ENCODE measurements at regions not wholly inside any gene's neighbourhood (a gene's known extent, or its start where the extent isn't known, plus 50 kb on each side); places are given as distances from the start of the nearest gene placed in this dataset.

DNA sequence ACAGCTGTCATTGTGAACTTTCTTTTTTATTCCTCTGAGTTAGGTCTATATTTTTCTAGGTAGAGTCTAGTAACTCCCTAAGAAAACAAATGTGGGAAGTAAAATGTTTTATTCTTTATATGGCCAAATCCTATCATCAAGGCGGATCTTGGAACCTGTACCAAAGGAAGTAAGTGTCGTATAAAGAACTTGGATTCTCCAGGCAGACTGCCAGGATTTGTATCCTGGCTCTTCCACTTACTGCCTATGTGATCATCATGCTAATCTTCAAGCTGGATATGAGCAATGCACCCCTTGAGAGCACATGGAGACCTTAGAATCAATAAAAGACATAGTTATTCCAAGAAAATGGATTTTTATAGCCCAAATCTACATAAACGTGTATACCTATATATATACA is 286.5 kb downstream of the PCDH17 start:
- DNase-seq: no peak

GRCh38 chr13:57918913-57919312 is 287.4 kb downstream of the PCDH17 start:
- DNase-seq: peak in 1 of 2 experiments; percentile 4

DNA sequence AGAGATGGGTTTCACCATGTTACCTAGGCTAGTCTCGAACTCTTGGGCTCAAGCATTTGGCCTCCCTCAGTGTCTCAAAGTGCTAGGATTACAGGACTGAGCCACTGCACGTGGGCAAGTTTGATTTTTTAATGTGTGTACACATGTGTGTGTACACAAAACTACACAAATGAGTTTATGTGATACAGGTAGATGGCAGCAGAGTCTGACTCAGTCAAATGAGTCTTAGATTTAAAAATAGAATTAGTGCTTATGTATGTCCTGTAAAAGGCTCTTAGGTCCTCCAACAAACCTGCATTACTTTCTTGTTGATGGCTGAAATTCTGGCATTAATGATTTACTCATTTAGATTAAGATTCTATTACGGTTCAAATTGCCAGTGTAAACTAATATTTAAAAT is 293.7 kb downstream of the PCDH17 start:
- DNase-seq: peak in 1 of 2 experiments; percentile 12

- no peak for DNase-seq
Observed at GRCh38 chr13:57925751-57926150, 294.2 kb downstream of the PCDH17 start.

- DNase-seq: no peak
Observed at GRCh38 chr13:57932061-57932460, 300.5 kb downstream of the PCDH17 start.

DNA sequence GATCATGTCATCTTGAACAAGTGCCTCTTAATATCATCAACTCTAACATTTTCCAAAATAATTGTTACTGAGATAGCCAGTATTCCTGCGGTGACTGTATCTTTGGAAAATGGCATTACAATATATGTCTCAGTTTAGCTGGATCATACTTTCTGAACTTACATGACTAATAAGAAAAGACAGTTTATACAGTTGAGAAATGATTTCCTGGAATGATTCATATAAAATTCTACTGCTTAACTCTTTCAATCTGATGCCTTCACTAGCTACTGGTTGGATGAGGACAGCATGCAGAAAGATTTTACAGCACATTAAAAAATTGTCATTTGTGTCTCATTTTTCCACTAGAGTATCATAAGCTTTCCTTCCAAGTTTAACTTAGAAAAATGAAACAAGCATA is 302.1 kb downstream of the PCDH17 start:
- no peak for DNase-seq

DNA sequence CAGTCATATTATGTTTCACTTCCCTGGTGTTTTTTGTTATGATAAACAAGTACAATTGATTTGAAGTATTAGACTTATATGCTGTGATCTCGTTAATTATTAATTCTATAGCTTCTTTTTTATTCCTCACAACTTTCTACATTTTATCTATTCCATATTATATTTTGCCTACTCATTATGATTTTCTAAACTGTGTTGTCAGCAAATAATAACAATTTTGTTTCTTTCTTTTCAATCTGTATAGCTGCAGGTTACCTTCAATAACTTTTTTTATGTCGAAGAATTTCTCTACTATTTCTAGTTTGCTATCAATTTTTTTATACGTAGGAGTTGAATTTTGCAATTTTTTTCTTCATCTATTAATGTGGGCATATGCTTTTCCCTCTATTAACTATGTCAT is 304.4 kb downstream of the PCDH17 start:
- DNase-seq: no peak

DNA sequence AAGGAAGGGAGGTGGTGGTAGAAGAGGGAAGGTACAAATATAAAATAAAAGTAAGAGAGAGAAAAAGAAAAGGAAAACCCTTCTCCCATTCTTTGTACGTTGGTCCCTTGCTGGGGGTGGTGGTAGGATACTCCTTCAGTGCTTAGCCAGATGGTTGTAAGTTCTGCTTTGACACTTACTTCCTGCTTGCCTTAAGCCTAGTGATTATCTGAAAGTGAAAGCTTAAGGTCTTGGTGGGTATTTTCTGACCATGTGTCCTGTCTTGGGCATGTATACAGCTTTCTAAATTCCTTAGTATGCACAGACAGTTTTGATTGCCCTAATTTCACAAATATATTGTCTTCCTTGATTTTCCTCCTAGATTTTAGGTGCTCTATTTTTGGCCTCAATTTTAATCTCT is 314.8 kb downstream of the PCDH17 start:
- DNase-seq: no peak

GRCh38 chr13:57948884-57949283 is 317.3 kb downstream of the PCDH17 start:
- no peak for DNase-seq

DNA sequence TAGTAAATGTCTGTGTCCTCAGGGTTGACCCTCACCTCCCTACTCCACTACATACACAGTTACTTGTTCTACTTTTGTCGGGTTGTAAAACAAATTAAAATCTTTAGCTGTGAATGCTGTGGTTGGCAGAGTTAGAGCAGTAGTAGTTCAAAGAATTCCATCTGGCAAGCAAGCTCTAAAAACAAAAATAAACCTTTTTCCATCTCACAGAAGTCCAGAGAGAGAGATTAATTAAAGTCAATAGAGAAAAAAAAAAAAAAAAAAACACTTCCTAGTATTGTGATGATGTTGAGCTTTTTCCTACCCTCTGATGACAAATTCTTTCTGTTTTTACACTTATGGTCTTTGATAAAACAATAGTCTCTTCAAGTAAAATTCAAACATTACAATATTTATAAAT is 338.4 kb downstream of the PCDH17 start:
- DNase-seq: no peak

DNA sequence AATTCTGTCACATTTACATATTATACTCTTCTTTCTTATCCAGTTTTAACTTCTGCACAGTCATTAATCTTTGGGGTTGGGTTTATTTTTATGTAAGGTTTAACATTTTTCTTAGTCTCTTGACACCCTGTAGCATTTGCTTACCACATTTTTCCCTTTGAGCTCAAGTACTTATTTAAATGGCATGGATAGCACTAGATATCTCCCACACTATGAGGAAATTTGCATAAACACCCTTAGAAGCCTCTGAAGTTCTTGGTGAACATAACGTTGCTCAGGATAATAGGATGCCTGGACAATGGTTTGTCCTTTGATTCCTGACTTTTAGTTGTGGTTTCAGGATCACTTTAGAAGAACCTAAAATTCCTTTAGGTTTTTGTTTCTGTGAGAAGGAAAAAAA is 338.9 kb downstream of the PCDH17 start:
- no peak for DNase-seq

- no peak for DNase-seq
Observed at GRCh38 chr13:57982782-57983181, 351.2 kb downstream of the PCDH17 start.

- DNase-seq: no peak
Observed at GRCh38 chr13:57988276-57988675, 356.7 kb downstream of the PCDH17 start.

DNA sequence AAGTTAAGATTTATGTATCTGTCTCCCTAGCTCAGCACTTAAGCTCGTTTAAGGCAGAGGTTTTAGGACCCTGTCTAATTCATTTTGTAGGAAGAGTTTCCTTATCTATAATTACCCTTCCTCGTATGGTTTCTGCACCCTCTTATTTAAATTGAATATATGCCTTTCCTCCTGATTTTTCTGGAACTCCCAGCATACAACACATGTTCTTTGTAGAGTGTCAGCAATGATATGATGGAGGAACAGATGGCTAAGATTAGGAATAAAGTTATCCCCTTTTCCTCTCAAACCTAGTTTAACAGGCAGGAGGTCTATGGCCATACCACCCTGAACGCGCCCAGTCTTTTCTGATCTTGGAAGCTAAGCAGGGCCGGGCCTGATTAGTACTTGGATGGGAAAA is 359.5 kb downstream of the PCDH17 start:
- no peak for DNase-seq

DNA sequence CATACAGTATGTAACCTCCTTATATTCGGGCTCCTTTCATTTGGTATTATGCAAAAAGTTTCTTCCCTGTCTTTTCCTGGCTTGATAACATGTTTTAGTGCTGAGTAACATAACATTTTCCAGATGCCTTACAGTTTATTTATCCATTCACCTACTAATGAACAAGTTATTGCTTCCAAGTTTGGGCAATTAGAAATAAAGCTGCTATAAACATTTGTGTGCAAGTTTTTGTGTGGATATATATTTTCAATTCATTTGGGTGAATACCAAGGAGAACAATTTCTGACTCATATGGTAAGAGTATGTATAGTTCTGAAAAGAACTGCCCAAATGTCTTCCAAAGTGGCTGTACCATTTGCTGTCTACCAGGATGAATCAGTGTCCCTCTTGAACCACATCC is 360.9 kb downstream of the PCDH17 start:
- DNase-seq: no peak

GRCh38 chr13:57996717-57997116 is 365.2 kb downstream of the PCDH17 start:
- DNase-seq: no peak

GRCh38 chr13:58004751-58005150 is 373.2 kb downstream of the PCDH17 start:
- no peak for DNase-seq

GRCh38 chr13:58018020-58018419 is 386.5 kb downstream of the PCDH17 start:
- no peak for DNase-seq

GRCh38 chr13:58018865-58019264 is 387.3 kb downstream of the PCDH17 start:
- no peak for DNase-seq

DNA sequence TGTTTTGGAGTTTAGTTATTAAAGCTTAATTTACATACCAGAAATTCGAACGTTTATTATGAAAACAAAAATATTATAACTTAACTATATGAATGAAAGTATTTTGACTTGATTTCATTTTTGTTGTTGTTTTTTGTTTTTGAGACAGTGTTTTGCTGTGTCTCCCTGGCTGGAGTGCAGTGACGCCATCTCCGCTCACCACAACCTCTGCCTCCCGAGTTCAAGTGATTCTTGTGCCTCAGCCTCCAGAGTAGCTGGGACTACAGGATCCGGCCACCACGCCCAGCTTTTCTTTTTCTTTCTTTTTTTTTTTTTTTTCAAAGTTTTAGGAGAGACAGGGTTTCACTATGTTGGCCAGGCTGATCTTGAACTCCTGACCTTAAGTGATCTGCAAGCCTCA is 392.6 kb downstream of the PCDH17 start:
- no peak for DNase-seq

DNA sequence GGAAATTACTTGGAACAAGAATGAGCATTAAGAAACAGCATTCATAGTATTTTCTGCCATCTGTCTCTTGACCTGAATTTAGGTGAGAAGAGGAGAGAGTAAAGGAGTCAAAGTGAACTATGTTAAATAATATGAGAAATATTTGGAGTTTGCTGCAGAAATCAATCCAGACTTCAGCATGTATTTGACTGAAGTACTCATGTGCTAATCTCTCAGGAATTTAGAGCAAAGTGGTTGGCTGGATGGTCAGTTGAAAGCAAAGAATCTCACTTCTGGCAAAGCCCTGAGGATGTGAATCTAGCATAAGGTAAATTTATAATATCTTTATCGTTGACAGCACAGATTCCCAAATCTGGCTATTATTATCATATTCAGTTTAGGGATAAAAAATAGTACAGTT is 394.3 kb downstream of the PCDH17 start:
- DNase-seq: no peak

DNA sequence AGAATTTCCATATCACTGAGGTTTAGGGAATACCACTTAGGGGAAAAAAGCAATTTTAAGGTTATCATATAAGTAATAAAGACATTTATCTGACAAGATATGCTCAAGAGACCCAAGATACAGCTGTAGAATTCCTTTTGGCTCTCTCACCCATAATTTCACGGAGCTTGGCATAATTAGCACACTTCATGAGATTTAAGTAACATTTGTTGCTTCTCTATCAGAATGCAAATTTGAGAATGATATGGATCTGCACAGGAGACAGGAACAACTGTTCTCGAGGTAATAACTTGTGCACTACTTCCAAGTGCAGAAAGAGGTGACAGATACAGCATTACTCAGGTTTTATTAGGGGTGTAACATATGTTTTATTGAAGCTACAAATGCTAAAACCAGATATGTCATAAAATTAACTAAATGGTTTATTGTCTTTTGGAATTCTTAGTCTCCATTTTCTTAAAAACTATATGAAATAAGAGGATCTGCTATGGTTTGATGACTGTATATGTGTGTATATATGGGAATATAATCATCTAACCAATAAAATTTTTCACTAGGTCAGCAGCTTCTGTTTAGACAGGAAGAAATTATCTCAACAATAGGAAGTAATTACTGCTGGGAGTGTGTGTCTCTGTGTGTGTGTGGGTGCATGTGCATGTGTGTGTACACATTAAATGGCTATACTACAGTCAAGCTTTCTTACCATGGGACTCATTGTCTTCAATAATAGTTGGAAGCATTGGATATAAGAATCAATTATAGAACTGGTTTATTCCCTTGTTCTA is 401.3 kb downstream of the PCDH17 start:
- DNase-seq: no peak

GRCh38 chr13:58043971-58044370 is 412.4 kb downstream of the PCDH17 start:
- no peak for DNase-seq

GRCh38 chr13:58048670-58049069 is 417.1 kb downstream of the PCDH17 start:
- no peak for DNase-seq

GRCh38 chr13:58051396-58051795 is 419.9 kb downstream of the PCDH17 start:
- DNase-seq: no peak

Measured in NCI-H526 (cell line).